CD14-positive monocyte (primary cell): ENCODE measurements at regions not wholly inside any gene's neighbourhood (a gene's known extent, or its start where the extent isn't known, plus 50 kb on each side); places are given as distances from the start of the nearest gene placed in this dataset.

Experiments
- DNase-seq, 3 donors: peaks; one replicate each; pipeline ENCODE4 v3.0.0-alpha.2; 2011 to 2022
- H2AFZ ChIP-seq: 2 replicates; pipeline ENCODE4 v1.6.0; 2012; ENCODE audit warnings: mild to moderate bottlenecking, low read depth, low read length, inconsistent platforms; ENCODE audit not compliant: insufficient read depth, poor library complexity, severe bottlenecking
- H3K27ac ChIP-seq, 2 donors: 1 replicate in 1 of 2; 2 replicates in 1 of 2; pipeline ENCODE4 v1.5.1; 2012 to 2013; ENCODE audit warnings: low read length in 2 of 2, control low read depth in 1 of 2, inconsistent platforms in 1 of 2, low read depth in 1 of 2, mild to moderate bottlenecking in 1 of 2
- H3K27me3 ChIP-seq, 2 donors: one replicate each; pipeline versions ENCODE4 v1.6.0 to v1.6.1; 2011 to 2013; ENCODE audit warnings: low read length in 2 of 2; ENCODE audit not compliant: control insufficient read depth in 2 of 2, insufficient read depth in 2 of 2
- H3K36me3 ChIP-seq, 2 donors: replicated peaks in 1 of 2; 1 replicate in 1 of 2; 2 replicates in 1 of 2; pipeline versions ENCODE4 v1.5.1 to v1.6.1; 2012 to 2013; ENCODE audit warnings: low read length in 2 of 2, control low read depth in 1 of 2, inconsistent platforms in 1 of 2, mild to moderate bottlenecking in 1 of 2; ENCODE audit not compliant: insufficient read depth in 2 of 2, control insufficient read depth in 1 of 2
- H3K4me1 ChIP-seq, 2 donors: 1 replicate in 1 of 2; 2 replicates in 1 of 2; pipeline versions ENCODE4 v1.5.1 to v1.6.1; 2012 to 2013; ENCODE audit warnings: low read length in 2 of 2, control low read depth in 1 of 2, inconsistent platforms in 1 of 2, mild to moderate bottlenecking in 1 of 2, moderate library complexity in 1 of 2; ENCODE audit not compliant: insufficient read depth in 2 of 2, control insufficient read depth in 1 of 2
- H3K4me2 ChIP-seq: replicated peaks from 2 replicates; pipeline ENCODE3; 2012; ENCODE audit warnings: low read length, moderate library complexity, mild to moderate bottlenecking; ENCODE audit not compliant: poor library complexity, severe bottlenecking; ENCODE audit errors: extremely low read depth
- H3K4me3 ChIP-seq, 3 experiments: fragments of 200-600 bp in 1 of 3; sonication (generic) in 1 of 3; replicated peaks in 1 of 3; 1 replicate in 2 of 3; 2 replicates in 1 of 3; pipeline ENCODE4 v1.5.1; 2011 to 2013; ENCODE audit warnings: low read length in 3 of 3, mild to moderate bottlenecking in 3 of 3, control low read depth in 2 of 3, low read depth in 2 of 3, inconsistent platforms in 1 of 3, moderate library complexity in 1 of 3
- H3K79me2 ChIP-seq: 2 replicates; pipeline ENCODE4 v1.6.0; 2012; ENCODE audit warnings: mild to moderate bottlenecking, control low read depth, inconsistent platforms, low read length, moderate library complexity; ENCODE audit not compliant: insufficient read depth
- H3K9ac ChIP-seq: 2 replicates; pipeline ENCODE4 v1.6.0; 2017; ENCODE audit warnings: low read length, mild to moderate bottlenecking; ENCODE audit not compliant: insufficient read depth, poor library complexity, severe bottlenecking
- H3K9me3 ChIP-seq, 2 donors: replicated peaks in 1 of 2; 1 replicate in 1 of 2; 2 replicates in 1 of 2; pipeline versions ENCODE4 v1.5.1 to v1.6.1; 2012 to 2013; ENCODE audit warnings: low read length in 2 of 2, control low read depth in 1 of 2; ENCODE audit not compliant: control insufficient read depth in 1 of 2, insufficient read depth in 1 of 2
- H4K20me1 ChIP-seq: 2 replicates; pipeline ENCODE4 v1.6.0; 2012; ENCODE audit warnings: mild to moderate bottlenecking, low read length, control low read depth, moderate library complexity; ENCODE audit not compliant: insufficient read depth
- H3K27ac Mint-ChIP-seq, 7 donors: one replicate each; pipeline ENCODE4 v1.8.0; 2020; ENCODE audit warnings: mild to moderate bottlenecking in 7 of 7, mixed read lengths in 7 of 7, moderate library complexity in 6 of 7, inconsistent platforms in 2 of 7
- H3K27me3 Mint-ChIP-seq, 3 donors: one replicate each; pipeline ENCODE4 v1.8.0; 2021 to 2022; ENCODE audit warnings: low read depth in 3 of 3, mild to moderate bottlenecking in 3 of 3, mixed read lengths in 3 of 3, moderate library complexity in 3 of 3, inconsistent platforms in 1 of 3
- H3K36me3 Mint-ChIP-seq, 2 donors: one replicate each; pipeline ENCODE4 v1.8.0; 2020; ENCODE audit warnings: mixed read lengths in 2 of 2, inconsistent platforms in 1 of 2, mild to moderate bottlenecking in 1 of 2
- H3K4me1 Mint-ChIP-seq: one replicate; pipeline ENCODE4 v1.8.0; 2020; ENCODE audit warnings: mild to moderate bottlenecking, mixed read lengths
- H3K4me3 Mint-ChIP-seq, 2 donors: one replicate each; pipeline ENCODE4 v1.8.0; 2020; ENCODE audit warnings: mild to moderate bottlenecking in 2 of 2, mixed read lengths in 2 of 2, moderate library complexity in 1 of 2
- H3K9me3 Mint-ChIP-seq, 7 donors: one replicate each; pipeline ENCODE4 v1.8.0; 2020 to 2022; ENCODE audit warnings: mixed read lengths in 7 of 7, mild to moderate bottlenecking in 6 of 7, moderate library complexity in 6 of 7, inconsistent platforms in 2 of 7
- WGBS: methylation state at CpG from one replicate; pipeline ENCODE4 v1.1.5; 2013; ENCODE audit warnings: missing lambda C conversion rate; ENCODE audit not compliant: insufficient coverage; 5-methylcytosine and 5-hydroxymethylcytosine counted together
- intact Hi-C, 2 donors: fragments of 100-400 bp; cut with micrococcal nuclease; formaldehyde crosslinking; loops; one replicate each; pipeline versions ENCODE4 v1.15.0 to v1.15.1; 2023
- TF ChIP-seq, protein P1 (sequence below): fragments of 200-600 bp; IDR thresholded peaks from one replicate; pipeline ENCODE4 v1.8.0; 2022; ENCODE audit warnings: antibody characterized with exemption, mild to moderate bottlenecking

DNA sequence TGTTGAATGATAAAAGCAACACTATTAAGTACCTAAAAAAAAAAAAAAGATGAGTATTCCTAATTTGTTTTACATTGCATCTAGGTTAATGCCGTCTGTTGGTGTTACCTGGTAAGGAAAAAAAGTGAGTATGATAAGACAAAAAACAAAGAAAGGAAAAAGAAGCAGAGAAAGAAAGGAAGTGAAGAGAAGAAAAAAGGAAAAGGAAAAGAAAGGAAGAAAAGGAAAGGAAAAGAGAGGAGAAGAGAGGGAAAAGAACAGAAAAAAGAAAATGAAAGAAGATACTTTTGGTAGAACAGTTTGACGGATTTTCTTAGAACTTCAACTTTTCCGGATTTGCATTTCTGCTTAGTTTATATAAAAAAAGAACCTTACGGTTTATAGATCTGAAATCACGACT is 387.9 kb downstream of the METTL4 start:
- TF ChIP-seq, protein P1, sequence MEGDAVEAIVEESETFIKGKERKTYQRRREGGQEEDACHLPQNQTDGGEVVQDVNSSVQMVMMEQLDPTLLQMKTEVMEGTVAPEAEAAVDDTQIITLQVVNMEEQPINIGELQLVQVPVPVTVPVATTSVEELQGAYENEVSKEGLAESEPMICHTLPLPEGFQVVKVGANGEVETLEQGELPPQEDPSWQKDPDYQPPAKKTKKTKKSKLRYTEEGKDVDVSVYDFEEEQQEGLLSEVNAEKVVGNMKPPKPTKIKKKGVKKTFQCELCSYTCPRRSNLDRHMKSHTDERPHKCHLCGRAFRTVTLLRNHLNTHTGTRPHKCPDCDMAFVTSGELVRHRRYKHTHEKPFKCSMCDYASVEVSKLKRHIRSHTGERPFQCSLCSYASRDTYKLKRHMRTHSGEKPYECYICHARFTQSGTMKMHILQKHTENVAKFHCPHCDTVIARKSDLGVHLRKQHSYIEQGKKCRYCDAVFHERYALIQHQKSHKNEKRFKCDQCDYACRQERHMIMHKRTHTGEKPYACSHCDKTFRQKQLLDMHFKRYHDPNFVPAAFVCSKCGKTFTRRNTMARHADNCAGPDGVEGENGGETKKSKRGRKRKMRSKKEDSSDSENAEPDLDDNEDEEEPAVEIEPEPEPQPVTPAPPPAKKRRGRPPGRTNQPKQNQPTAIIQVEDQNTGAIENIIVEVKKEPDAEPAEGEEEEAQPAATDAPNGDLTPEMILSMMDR, result no peak
- H3K27ac Mint-ChIP-seq, result no peak overlapping the region
- H3K4me1 Mint-ChIP-seq, result peaks cover 6% of the 10 kb centered on the region

DNA sequence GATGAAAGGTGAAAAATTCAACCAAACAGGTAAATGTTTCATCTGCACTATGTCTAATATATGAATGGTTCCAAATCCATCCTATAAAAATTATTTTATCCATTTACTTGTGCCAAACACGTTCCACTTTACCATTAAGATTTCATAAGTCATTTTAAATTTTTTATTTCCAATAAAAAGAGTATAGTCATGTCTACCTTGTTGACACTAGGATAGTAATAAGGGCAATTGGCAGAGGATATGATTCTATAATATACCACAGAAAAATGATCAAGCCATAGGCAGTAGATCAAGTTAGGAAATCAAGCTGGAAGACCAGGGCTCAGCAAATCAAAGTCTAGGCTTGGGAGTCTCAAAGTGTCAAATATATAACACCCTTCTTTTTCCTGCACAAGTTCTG is 384.3 kb downstream of the METTL4 start:
- Histone ChIP-seq H3K36me3 (no peaks in the 10 kb centered on the region), H3K9me3 (no peaks in the 10 kb centered on the region), H3K27ac (no peak overlapping the region), H4K20me1 (no peaks in the 10 kb centered on the region), H2AFZ (no peak overlapping the region), H3K79me2 (no peaks in the 10 kb centered on the region), H3K27me3 (no peaks in the 10 kb centered on the region), H3K9ac (no peak overlapping the region), H3K4me2 (no peak overlapping the region), H3K4me1 (no peaks in the 10 kb centered on the region), H3K4me3 (no peak overlapping the region)
- no peak overlapping the region for H3K4me3 Mint-ChIP-seq
- H3K36me3 Mint-ChIP-seq, result no peaks in the 10 kb centered on the region
- WGBS, result no CpG with 5 or more reads among the region's 1 CpG
- intact Hi-C loops, result no loop called here
- TF ChIP-seq, protein P1, result no peak
- DNase-seq, result no peak
- no peak overlapping the region for H3K27ac Mint-ChIP-seq
- peaks cover 0 to 2% (median 0%) of the 10 kb centered on the region in 3 donors for H3K27me3 Mint-ChIP-seq
- H3K4me1 Mint-ChIP-seq, result no peaks in the 10 kb centered on the region
- H3K9me3 Mint-ChIP-seq, result peaks cover 0 to 5% (median 0%) of the 10 kb centered on the region in 7 donors

More for the DNA sequence above, 387.9 kb downstream of the METTL4 start:
- intact Hi-C loops, result no loop called here
- Histone ChIP-seq H3K4me3 (no peak overlapping the region), H3K27ac (no peak overlapping the region), H4K20me1 (no peaks in the 10 kb centered on the region), H3K79me2 (no peaks in the 10 kb centered on the region), H3K9me3 (peaks cover 0 to 10% of the 10 kb centered on the region in 2 donors), H3K4me1 (peaks cover 4 to 11% of the 10 kb centered on the region in 2 donors), H3K36me3 (no peaks in the 10 kb centered on the region), H3K4me2 (no peak overlapping the region), H3K9ac (no peak overlapping the region), H2AFZ (no peak overlapping the region), H3K27me3 (no peaks in the 10 kb centered on the region)
- WGBS, result 86% methylated on average over 1 of the region's 5 CpGs
- Mint-ChIP-seq H3K9me3 (peaks cover 0 to 7% (median 0%) of the 10 kb centered on the region in 7 donors), H3K36me3 (no peaks in the 10 kb centered on the region), H3K27me3 (peaks cover 0 to 4% (median 2%) of the 10 kb centered on the region in 3 donors), H3K4me3 (no peak overlapping the region)
- no peak for DNase-seq
